ENCODE measurements at regions not wholly inside any gene's neighbourhood (a gene's known extent, or its start where the extent isn't known, plus 50 kb on each side); places are given as distances from the start of the nearest gene placed in this dataset.

DNA sequence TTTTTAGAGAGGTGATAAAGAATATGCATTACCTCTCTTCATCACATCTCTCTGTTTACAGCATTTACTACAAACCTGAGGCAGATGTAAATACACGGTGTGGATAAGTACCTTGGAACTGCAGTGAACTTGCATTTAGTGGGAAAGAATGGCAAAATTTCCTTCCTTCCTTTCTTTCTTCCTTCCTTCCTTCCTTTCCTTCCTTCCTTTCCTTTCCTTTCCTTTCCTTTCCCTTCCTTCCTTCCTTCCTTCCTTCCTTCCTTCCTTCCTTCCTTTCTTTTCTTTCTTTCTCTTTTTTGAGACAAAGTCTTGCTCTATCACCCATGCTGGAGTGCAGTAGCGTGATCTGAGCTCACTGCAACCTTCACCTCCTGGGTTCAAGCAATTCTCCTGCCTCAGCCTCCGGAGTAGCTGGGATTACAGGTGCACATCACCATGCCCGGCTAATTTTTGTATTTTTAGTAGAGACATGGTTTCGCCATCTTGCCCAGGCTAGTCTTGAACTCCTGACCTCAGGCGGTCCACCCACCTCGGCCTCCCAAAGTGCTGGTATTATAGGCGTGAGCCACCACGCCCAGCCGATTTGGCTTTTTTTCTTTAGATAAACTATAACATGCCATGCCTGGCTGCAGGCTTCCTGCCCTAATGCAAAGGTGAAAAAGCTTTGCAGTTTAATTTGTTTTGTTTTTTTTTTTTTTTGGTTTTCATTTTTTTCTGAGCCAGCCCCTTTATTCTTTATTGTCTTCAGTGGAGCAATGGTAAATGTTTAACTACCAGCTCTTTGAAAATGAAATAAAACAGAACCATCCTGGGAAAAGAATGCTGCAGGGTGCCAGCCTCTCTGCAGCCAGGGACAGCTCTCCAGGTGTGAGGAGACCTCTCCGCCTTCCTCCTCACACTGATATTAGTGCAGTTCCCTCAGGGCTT is 64.2 kb upstream of the NEDD9 start:
- DNase-seq (ENCODE audit: low spot score): no peak

DNA sequence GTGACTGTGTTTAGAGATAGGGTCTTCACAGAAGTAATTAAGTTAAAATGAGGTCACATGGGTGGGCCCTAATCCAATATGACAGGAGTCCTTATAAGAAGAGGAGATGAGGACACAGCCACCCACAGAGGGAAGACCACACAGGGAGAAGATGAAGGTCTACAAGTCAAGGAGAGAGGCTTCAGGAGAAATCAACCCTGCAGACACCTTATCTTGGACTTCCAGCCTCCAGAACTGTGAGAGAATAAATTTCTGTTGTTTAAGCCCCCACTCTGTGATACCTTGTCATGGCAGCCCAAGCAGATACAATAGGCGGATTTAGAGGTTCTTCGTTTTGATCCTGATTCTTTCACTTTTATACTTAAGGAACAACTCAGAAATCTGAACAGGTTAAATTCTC is 63.5 kb upstream of the NEDD9 start:
- DNase-seq (ENCODE audit: low spot score): no peak

DNA sequence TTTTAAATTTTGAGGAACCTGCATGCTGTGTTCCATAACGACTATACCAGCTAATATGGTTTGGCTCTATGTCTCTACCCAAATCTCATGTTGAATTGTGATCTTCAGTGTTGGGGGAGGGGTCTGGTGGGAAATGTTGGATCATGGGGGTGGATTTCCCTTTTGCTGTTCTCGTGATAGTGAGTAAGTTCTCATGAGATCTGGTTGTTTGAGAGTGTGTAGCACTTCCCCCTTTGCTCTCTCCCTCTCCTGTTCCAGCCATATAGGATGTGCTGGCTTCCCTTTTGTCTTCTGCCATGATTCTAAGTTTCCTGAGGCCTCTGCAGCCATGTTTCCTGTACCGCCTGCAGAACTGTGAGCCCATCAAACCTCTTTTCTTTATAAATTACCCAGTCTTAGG is 61.8 kb upstream of the NEDD9 start:
- no peak for DNase-seq (ENCODE audit: low spot score)

DNA sequence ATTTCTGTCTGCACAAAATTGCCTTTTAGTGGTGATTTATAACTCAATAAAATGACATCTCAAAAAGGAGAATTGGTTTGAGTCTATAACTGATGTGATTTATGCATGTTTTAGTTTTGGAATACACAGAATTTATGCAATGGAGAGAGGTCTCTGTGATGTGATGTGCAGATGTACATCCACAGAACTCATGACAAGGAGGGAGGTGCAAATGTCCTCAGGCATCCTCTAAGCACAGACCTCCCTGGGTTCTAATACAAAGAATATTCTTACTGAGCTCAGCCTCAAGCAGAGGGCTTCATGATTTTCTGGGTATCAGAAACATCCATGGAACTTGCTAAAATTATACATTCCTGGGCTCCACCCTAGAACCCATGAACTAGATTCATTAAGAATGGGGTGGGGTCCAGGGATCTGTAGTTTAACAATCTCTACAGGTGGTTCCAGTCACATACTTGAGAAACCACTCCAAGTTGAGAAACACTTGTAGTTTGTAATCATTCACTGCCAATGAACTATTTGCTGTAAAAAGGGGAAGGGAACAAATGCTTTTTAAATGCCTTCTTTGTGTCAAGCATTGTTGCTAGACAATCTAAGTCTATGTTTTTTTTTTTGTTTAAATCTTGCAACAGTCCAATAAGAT is 60.2 kb upstream of the NEDD9 start:
- DNase-seq (ENCODE audit: low spot score): no peak

DNA sequence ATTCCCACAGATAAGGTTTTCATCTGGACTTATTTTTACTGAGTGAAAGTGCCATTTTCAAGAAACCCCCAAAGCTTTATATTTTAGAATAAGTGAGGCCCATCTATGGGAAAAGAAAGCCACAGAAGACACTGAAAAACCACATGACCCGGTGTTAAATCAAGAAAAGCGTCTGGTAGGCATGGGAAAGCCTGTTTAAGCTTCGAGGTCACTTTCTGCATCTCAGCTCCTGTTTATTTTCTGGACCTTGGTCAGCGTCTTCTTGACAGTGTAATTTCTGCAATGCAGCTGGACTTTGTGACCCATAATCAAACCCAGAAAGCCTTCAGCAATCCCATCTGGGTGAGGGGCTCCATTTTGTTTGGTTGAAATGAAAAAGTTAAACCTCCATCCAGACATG is 59.6 kb upstream of the NEDD9 start:
- no peak for DNase-seq (ENCODE audit: low spot score)

DNA sequence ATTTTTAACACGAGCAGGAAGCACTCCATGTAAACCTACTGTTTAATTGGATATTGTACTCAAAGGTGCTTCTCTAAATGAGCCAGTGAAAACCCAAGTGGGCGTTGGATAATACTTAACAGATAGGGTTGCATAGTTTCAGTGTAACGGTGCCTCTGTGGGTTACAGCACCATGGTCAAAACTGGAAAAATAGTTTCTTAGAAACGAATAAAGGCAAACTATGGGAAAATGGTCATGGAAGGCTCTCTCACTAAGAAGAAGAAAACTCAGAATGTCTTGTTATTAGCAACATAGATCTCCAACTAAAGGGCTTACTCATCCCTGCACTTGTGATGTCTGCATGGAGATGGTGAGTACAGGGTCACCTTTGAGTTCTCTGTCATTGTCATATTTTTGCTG is 59.1 kb upstream of the NEDD9 start:
- DNase-seq (ENCODE audit: low spot score): no peak

- no peak for DNase-seq (ENCODE audit: low spot score)
Measured at GRCh38 chr6:11290027-11290426, 57.6 kb upstream of the NEDD9 start.

DNA sequence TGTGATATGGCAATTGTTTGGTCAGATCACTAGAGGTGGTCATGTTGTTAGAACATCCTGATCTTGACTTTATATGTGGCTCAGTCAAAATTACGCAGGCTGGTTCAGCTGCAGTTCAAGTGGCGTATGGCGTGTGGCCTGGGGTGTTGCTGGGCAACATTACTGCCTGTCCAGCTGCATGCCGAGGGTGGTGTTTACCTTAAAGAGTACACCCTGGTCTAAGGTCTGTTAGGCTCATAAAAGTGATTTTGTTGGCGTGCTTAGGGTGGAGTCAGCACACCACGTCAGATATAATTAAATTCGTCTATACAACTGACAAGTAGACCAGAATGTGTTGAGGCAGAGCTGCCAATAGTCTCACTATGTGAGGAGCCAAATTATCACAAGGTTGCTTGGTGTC is 55.6 kb upstream of the NEDD9 start:
- DNase-seq (ENCODE audit: low spot score): no peak

DNA sequence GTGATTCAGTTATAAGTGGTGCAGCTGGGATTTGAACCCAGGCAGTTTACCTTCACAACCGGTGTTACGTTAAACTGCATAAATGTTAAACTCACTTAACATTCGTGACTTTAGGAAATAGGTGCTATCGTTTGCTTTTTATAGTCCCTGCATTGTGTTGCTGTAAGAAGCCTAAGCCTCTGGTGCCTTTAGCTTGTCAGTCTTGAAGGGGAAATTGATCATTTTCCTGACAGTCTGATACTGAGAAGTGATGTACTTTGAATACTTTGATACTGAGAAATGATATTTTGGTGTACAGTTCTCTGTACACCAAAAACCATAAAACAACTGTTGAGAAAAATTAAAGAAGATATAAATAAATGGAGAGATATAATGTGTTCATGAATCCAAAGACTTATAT is 52.5 kb upstream of the NEDD9 start:
- no peak for DNase-seq (ENCODE audit: low spot score)

GRCh38 chr6:11283629-11284028 is 51.2 kb upstream of the NEDD9 start:
- no peak for DNase-seq (ENCODE audit: low spot score)

DNA sequence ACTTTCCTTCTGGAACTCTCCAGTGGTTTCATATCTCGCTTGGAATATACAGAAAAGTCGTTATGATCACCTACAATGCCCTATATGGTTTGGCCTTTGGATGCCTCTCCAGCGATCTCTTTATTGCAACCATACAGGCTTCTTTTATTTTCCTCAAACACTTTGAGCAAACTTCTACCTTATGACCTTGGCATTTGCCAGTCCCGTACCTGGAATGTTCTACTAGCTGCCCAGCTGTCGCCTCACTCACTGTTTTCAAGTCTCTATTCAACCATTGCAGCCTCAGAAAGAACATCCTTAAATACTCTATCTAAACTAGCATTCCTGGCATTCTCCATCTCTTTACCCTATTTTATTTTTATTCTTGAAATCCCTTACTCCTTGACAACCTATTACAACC is 50.4 kb upstream of the NEDD9 start:
- DNase-seq (ENCODE audit: low spot score): no peak
